Osteoblast (primary cell): ENCODE measurements at regions not wholly inside any gene's neighbourhood (a gene's known extent, or its start where the extent isn't known, plus 50 kb on each side); places are given as distances from the start of the nearest gene placed in this dataset. TPM values are rescaled to one million over a fixed set of nuclear protein-coding genes. Genes with fewer than 3 reads are reported as not detected.

Experiments
- small RNA-seq: library from RNA; depleted of rRNA; stranded (forward); fragments of <200 nt; gene quantifications from one replicate; pipeline ENCODE3, GENCODE V24; 2012

Small RNA genes in the stretch of these regions (small RNA-seq; reads per million reads assigned to genes)
- gene AF246928.1: not detected
- gene CYCSP42: not detected
- gene RNU6-1326P: not detected
